NT2/D1 (cell line): ENCODE measurements at regions not wholly inside any gene's neighbourhood (a gene's known extent, or its start where the extent isn't known, plus 50 kb on each side); places are given as distances from the start of the nearest gene placed in this dataset.

Source experiments
- DNase-seq: peaks from one replicate; pipeline ENCODE4 v3.0.0-alpha.2; 2011; ENCODE audit warnings: low read depth, low spot score
- H3K27me3 ChIP-seq: 2 replicates; pipeline ENCODE4 v1.6.0; 2011; ENCODE audit warnings: mild to moderate bottlenecking; ENCODE audit not compliant: insufficient read length, insufficient read depth
- H3K36me3 ChIP-seq: 2 replicates; pipeline ENCODE4 v1.6.1; 2011; ENCODE audit warnings: mild to moderate bottlenecking, low read length, mixed read lengths; ENCODE audit not compliant: insufficient read depth, insufficient read length
- H3K4me1 ChIP-seq: 2 replicates; pipeline ENCODE4 v1.5.1; 2011; ENCODE audit not compliant: insufficient read depth, insufficient read length
- H3K4me3 ChIP-seq: 2 replicates; pipeline ENCODE4 v1.5.1; 2011; ENCODE audit warnings: low read depth; ENCODE audit not compliant: insufficient read length
- H3K9ac ChIP-seq: 2 replicates; pipeline ENCODE4 v1.6.0; 2011; ENCODE audit warnings: low read depth; ENCODE audit not compliant: insufficient read length
- H3K9me3 ChIP-seq: 2 replicates; pipeline ENCODE4 v1.5.1; 2011; ENCODE audit warnings: mild to moderate bottlenecking, low read length; ENCODE audit not compliant: insufficient read depth
- SUZ12 ChIP-seq: IDR thresholded peaks from 2 replicates; pipeline ENCODE4 v1.6.1; 2011; ENCODE audit not compliant: insufficient read length, insufficient read depth; ENCODE audit errors: extremely low read depth
- YY1 ChIP-seq: IDR thresholded peaks from 2 replicates; pipeline ENCODE4 v1.6.1; 2011; ENCODE audit not compliant: insufficient read length, insufficient read depth
- ZNF274 ChIP-seq: IDR thresholded peaks from 2 replicates; pipeline ENCODE4 v1.6.1; 2011; ENCODE audit warnings: mild to moderate bottlenecking, low read depth, low read length

DNA sequence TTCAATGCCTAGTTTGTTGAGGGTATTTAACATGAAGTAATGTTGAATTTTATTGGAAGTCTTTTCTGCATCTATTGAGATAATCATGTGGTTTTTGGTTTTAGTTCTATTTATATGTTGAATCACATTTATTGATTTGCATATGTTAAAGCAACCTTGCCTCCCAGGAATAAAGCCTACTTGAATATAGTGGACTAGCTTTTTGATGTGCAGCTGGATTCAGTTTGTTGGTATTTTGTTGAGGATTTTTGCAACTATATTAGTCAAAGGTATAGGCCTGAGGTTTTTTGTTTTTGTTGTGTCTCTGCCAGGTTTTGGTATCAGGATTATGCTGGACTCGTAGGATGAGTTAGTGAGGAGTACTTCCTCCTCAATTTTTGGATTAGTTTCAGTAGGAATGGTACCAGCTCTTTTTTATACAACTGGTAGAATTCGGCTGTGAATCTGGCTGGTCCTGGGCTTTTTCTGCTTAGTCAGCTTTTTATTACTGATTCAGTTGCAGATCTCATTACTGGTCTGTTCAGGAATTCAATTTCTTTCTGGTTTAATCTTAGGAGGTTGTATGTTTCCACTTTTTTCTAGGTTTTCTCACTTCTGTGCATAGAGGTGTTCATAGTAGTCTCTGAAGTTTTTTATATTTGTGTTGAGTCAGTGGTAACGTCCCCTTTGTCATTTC lies 209.8 kb upstream of the RBMS3 start:
- no peak overlapping the region for H3K9ac ChIP-seq
- no peak overlapping the region for H3K4me3 ChIP-seq
- DNase-seq: no peak
- no peaks in the 10 kb centered on the region for H3K9me3 ChIP-seq
- no peaks in the 10 kb centered on the region for H3K4me1 ChIP-seq
- TF ChIP-seq ZNF274: no peak
- TF ChIP-seq SUZ12: no peak
- TF ChIP-seq YY1: no peak
- H3K36me3 ChIP-seq: no peaks in the 10 kb centered on the region
- no peaks in the 10 kb centered on the region for H3K27me3 ChIP-seq

DNA sequence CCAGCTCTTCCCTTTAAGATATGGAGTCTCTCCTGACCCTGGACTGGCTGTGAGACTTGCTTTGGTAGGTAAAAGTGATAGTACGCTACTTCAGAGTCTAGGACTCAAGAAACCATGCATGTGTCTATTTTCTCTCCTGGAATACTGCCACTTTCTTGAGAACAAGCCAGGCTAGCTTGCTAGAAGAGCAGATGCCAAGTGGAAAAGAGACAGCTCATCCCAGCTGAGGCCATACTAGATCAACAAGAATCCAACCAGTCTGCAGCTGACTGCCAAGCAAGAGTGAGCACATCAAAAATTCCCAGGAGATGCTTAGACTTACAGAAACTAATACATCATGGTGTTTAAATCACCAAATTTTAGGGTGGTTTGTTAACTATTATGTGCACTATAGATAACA lies 208.3 kb upstream of the RBMS3 start:
- H3K36me3 ChIP-seq: no peaks in the 10 kb centered on the region
- no peaks in the 10 kb centered on the region for H3K9me3 ChIP-seq

DNA sequence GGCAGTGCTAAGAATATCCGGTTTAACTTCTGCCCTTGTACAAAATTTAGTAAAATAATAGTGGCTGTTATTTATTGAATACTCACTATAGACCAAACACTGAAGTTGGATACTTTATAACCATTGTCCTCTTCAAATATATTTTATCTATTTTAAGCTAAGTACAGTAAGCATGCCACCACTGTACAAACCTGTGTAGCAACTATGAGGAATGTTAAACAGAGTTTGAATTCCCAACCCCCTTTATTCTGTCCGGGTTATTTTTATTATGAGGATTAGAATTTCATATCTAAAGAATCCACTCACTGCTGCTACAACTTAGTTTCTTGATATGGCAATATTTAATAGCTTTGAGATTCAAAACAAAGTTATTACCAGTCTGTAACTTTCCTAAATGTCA lies 203.5 kb upstream of the RBMS3 start:
- no peaks in the 10 kb centered on the region for H3K36me3 ChIP-seq
- no peak overlapping the region for H3K4me3 ChIP-seq
- DNase-seq: no peak
- H3K9me3 ChIP-seq: no peaks in the 10 kb centered on the region
- H3K4me1 ChIP-seq: no peaks in the 10 kb centered on the region
- TF ChIP-seq ZNF274: no peak
- no peak for TF ChIP-seq YY1
- no peak for TF ChIP-seq SUZ12
- H3K9ac ChIP-seq: no peak overlapping the region
- H3K27me3 ChIP-seq: no peaks in the 10 kb centered on the region

More for the DNA sequence above, 208.3 kb upstream of the RBMS3 start:
- TF ChIP-seq YY1 (no peak), SUZ12 (no peak), ZNF274 (no peak)
- Histone ChIP-seq H3K27me3 (no peaks in the 10 kb centered on the region), H3K4me3 (no peak overlapping the region), H3K9ac (no peak overlapping the region), H3K4me1 (no peaks in the 10 kb centered on the region)
- DNase-seq: no peak

DNA sequence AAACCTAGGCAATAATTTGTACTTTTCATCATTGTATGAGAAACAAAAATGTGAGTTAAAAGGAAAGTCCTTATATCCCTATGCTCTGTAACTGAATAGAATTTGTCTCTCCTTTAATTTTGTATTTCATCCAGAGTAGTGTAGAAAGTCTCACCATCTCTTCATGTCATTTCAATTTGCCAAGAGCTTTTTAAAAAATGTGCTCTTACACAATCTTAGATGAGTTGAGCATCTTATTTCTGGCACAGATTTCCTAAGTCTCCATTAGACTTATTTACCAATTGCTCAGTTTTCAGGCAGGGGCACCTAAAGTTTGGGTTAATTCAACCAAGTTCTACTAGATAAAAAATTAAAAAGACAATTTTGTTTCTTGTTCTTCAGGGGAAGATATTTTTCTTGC lies 201.5 kb upstream of the RBMS3 start:
- TF ChIP-seq YY1: no peak
- TF ChIP-seq ZNF274: no peak
- no peak for TF ChIP-seq SUZ12
- no peak for DNase-seq
- Histone ChIP-seq H3K9me3 (no peaks in the 10 kb centered on the region), H3K4me3 (no peak overlapping the region), H3K36me3 (no peaks in the 10 kb centered on the region), H3K9ac (no peak overlapping the region), H3K4me1 (no peaks in the 10 kb centered on the region), H3K27me3 (no peaks in the 10 kb centered on the region)

DNA sequence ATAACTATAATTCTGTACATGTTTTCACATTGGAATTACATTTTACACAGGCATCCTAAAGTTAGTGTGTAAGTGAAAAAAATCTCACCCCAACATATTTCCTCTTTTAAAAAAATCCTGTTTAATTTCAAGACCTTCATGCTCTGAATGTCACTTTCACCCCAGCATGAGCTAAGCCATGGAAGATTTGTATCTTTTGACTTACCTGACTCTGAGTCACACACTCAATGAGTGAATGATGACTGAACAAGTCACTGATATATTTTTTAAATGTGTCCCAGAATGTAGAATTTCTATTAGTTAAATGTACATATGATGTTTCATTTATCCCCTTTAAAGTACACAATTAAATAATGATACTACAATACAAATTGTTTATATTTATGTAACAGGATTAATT lies 199.9 kb upstream of the RBMS3 start:
- H3K27me3 ChIP-seq: no peaks in the 10 kb centered on the region
- no peak overlapping the region for H3K4me3 ChIP-seq
- TF ChIP-seq SUZ12: no peak
- no peak for TF ChIP-seq YY1
- TF ChIP-seq ZNF274: no peak
- H3K9me3 ChIP-seq: no peaks in the 10 kb centered on the region
- no peak overlapping the region for H3K9ac ChIP-seq
- H3K4me1 ChIP-seq: no peaks in the 10 kb centered on the region
- H3K36me3 ChIP-seq: no peaks in the 10 kb centered on the region
- DNase-seq: no peak

DNA sequence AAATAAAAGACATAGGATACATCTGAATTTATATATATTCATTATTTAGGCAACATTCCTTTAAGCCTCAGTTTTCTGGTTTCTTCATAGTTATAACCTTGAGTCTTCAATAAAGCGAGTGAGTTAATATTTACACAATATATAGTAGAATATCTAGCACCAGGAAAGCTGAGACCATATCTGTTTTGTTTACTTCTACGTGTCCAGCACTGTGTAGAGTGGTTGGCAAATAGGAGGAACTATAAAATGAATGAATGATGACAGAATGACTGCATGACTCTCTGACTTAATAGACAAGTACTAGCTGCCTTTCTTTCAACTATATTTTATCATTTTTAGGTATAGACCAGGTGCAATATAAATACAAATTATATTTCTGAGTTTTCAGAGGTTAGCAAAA lies 197.8 kb upstream of the RBMS3 start:
- DNase-seq: no peak
- no peaks in the 10 kb centered on the region for H3K9me3 ChIP-seq
- TF ChIP-seq SUZ12 (no peak), ZNF274 (no peak), YY1 (no peak)
- H3K9ac ChIP-seq: no peak overlapping the region
- H3K36me3 ChIP-seq: no peaks in the 10 kb centered on the region
- no peaks in the 10 kb centered on the region for H3K4me1 ChIP-seq
- H3K4me3 ChIP-seq: no peak overlapping the region
- H3K27me3 ChIP-seq: no peaks in the 10 kb centered on the region

DNA sequence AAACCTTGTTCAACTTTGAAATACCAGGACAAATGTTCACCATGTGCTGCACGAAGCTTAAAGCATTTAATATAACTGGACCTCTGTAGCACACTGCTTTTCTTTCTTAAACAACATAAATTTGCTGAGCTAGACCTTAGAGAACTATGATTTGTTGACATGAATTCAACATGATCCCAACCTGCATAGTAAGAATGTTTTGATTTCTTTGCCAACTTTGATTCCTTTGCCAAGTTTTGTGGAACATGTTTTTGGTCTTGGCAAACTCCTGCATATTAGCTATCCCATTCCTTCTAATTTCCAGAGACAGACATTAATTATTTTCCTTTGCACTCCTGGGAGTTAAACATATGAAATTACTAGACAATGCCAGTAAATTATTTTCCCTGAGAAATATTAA lies 197.2 kb upstream of the RBMS3 start:
- no peak overlapping the region for H3K4me3 ChIP-seq
- H3K9ac ChIP-seq: no peak overlapping the region
- no peak for DNase-seq
- H3K36me3 ChIP-seq: no peaks in the 10 kb centered on the region
- TF ChIP-seq SUZ12 (no peak), YY1 (no peak), ZNF274 (no peak)
- H3K27me3 ChIP-seq: no peaks in the 10 kb centered on the region
- H3K4me1 ChIP-seq: no peaks in the 10 kb centered on the region
- no peaks in the 10 kb centered on the region for H3K9me3 ChIP-seq

DNA sequence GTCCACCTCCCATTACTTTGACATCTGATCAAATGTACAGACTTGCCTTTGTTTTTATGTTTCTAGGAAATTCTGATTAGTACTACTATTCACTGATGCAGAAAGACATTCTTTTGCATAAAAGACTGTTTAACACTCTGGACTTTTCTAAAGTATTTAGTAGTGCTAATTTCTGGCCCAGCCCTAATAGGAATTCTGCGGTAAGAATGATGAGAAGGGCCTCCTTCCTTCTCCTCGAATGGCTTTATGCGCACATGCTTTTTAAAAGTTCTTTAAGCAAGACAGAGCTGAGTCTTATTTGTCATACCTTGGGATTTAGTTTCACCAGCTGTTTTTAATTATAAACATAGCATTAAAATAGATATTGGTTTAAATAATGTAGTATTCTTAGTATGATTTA lies 192.3 kb upstream of the RBMS3 start:
- DNase-seq: no peak
- H3K27me3 ChIP-seq: no peaks in the 10 kb centered on the region
- no peaks in the 10 kb centered on the region for H3K36me3 ChIP-seq
- no peaks in the 10 kb centered on the region; the same call in 1 of the 2 replicates for H3K9me3 ChIP-seq
- TF ChIP-seq YY1 (no peak), SUZ12 (no peak), ZNF274 (no peak)
- H3K9ac ChIP-seq: no peak overlapping the region
- H3K4me3 ChIP-seq: no peak overlapping the region
- no peaks in the 10 kb centered on the region for H3K4me1 ChIP-seq
